K562 (cell line): ENCODE measurements at regions not wholly inside any gene's neighbourhood (a gene's known extent, or its start where the extent isn't known, plus 50 kb on each side); places are given as distances from the start of the nearest gene placed in this dataset.
A peak's percentile ranks its signal among the peaks of the same experiment; 100 is the strongest.

ENCODE experiments used
- ATAC-seq: fragments of 200-7000 bp; cut with Tn5 transposase; 3 replicates; pipeline ENCODE4 v1.9.1; 2020; ENCODE audit warnings: moderate library complexity
- BruUV-seq: library from RNA; stranded (reverse); fragments of 400-500 nt; replicated peaks from 2 replicates; lab custom pipeline; 2021; lab: Mats Ljungman, UMichigan
- CTCF ChIA-PET: fragments of 300-600 bp; formaldehyde crosslinking; extraction: SDS; loops from one replicate; lab custom pipeline; 2021; ENCODE audit warnings: low intra/inter-chr PET ratio; lab: Yijun Ruan, JAX
- POLR2A ChIA-PET: fragments of 300-600, 350-650 bp; sonication (Branson Sonifier 250); formaldehyde crosslinking; extraction: SDS; loops from one replicate; lab custom pipeline; 2021; ENCODE audit warnings: antibody characterized with exemption, inconsistent platforms; lab: Yijun Ruan, JAX
- DNase-seq, 4 experiments: peaks; one replicate each; pipeline versions ENCODE4 v3.0.0 to v3.0.0-alpha.2; 2011 to 2018; ENCODE audit warnings: low spot score in 3 of 4, mixed read lengths in 3 of 4; ENCODE audit errors: extremely low read depth in 1 of 4
- FAIRE-seq: peaks from 2 replicates; lab custom pipeline; 2011; peaks lifted over from hg19 to GRCh38; lab: Jason Lieb, UNC
- H2AFZ ChIP-seq: 2 replicates; pipeline ENCODE4 v1.6.0; 2011; ENCODE audit warnings: low read depth, low read length, control low read depth, inconsistent platforms
- H3K27ac ChIP-seq: fragments of 200-600 bp; 3 replicates; pipeline ENCODE4 v1.8.0; 2011; ENCODE audit warnings: low read depth, mild to moderate bottlenecking, control low read depth, inconsistent platforms, low read length, moderate library complexity, mixed read lengths; ENCODE audit errors: extremely low read depth
- H3K27me3 ChIP-seq, 2 experiments: fragments of 300-600 bp in 1 of 2; 2 replicates in 1 of 2; 3 replicates in 1 of 2; pipeline versions ENCODE4 v1.6.0 to v1.8.0; 2011; ENCODE audit warnings: inconsistent platforms in 2 of 2, low read length in 2 of 2, mild to moderate bottlenecking in 1 of 2, mixed read lengths in 1 of 2, moderate library complexity in 1 of 2; ENCODE audit not compliant: control insufficient read depth in 2 of 2, insufficient read depth in 2 of 2
- H3K36me3 ChIP-seq: fragments of 300-600 bp; 3 replicates; pipeline ENCODE4 v1.8.0; 2011; ENCODE audit warnings: mild to moderate bottlenecking, low read length, inconsistent platforms; ENCODE audit not compliant: control insufficient read depth, insufficient read depth
- H3K4me1 ChIP-seq, 2 experiments: fragments of 200-600 bp in 1 of 2; replicated peaks in 1 of 2; 2 replicates in 1 of 2; 3 replicates in 1 of 2; pipeline versions ENCODE4 v1.5.1 to v1.8.0; 2011; ENCODE audit warnings: inconsistent platforms in 2 of 2, low read length in 2 of 2, mild to moderate bottlenecking in 1 of 2, mixed read lengths in 1 of 2, moderate library complexity in 1 of 2; ENCODE audit not compliant: control insufficient read depth in 2 of 2, insufficient read depth in 2 of 2
- H3K4me2 ChIP-seq: 2 replicates; pipeline ENCODE4 v1.6.1; 2011; ENCODE audit warnings: low read length, control low read depth, inconsistent platforms, mixed read lengths; ENCODE audit not compliant: insufficient read depth
- H3K4me3 ChIP-seq: fragments of 200-600 bp; sonication (generic), shearing (Covaris generic); 2 replicates; pipeline ENCODE4 v1.5.1; 2016; ENCODE audit warnings: control low read depth, inconsistent platforms
- H3K79me2 ChIP-seq: fragments of 200-600 bp; 3 replicates; pipeline ENCODE4 v1.8.0; 2011; ENCODE audit warnings: low read length, inconsistent platforms; ENCODE audit not compliant: control insufficient read depth, insufficient read depth
- H3K9ac ChIP-seq, 2 experiments: 2 replicates each; pipeline versions ENCODE4 v1.6.0 to v1.6.1; 2011; ENCODE audit warnings: low read depth in 2 of 2, low read length in 2 of 2, control low read depth in 1 of 2, inconsistent platforms in 1 of 2, mild to moderate bottlenecking in 1 of 2, mixed read lengths in 1 of 2; ENCODE audit not compliant: insufficient read depth in 1 of 2
- H3K9me1 ChIP-seq: one replicate; pipeline ENCODE4 v1.6.0; 2011; ENCODE audit warnings: inconsistent platforms, mild to moderate bottlenecking, low read length, moderate library complexity; ENCODE audit not compliant: control insufficient read depth, insufficient read depth
- H3K9me3 ChIP-seq: replicated peaks from 2 replicates; pipeline ENCODE4 v1.5.1; 2011; ENCODE audit warnings: low read depth, low read length, inconsistent platforms; ENCODE audit not compliant: control insufficient read depth, insufficient read depth
- H4K20me1 ChIP-seq: replicated peaks from 2 replicates; pipeline ENCODE4 v1.6.1; 2011; ENCODE audit warnings: low read length, inconsistent platforms, mixed read lengths; ENCODE audit not compliant: control insufficient read depth, insufficient read depth
- USF1 ChIP-seq: sonication (generic); formaldehyde crosslinking; IDR thresholded peaks from 2 replicates; pipeline ENCODE4 v1.9.0; 2022; ENCODE audit warnings: mild to moderate bottlenecking, missing genetic modification reagents
- ZBTB11 ChIP-seq, 3 experiments: fragments of 200-800 bp in 1 of 3; fragments of 250-450 bp in 1 of 3; fragments of 450-650 bp in 1 of 3; sonication (Bioruptor Pico) in 1 of 3; sonication (Bioruptor generic) in 1 of 3; formaldehyde crosslinking in 1 of 3; IDR thresholded peaks; 2 replicates each; pipeline versions ENCODE4 v1.6.1 to v1.8.0; 2016 to 2022; ENCODE audit warnings: mild to moderate bottlenecking in 2 of 3, missing genetic modification characterization in 2 of 3, missing compliant biosample characterization in 1 of 3, moderate library complexity in 1 of 3
- WGBS: fragments of 100-300 bp; shearing (Covaris generic); methylation state at CpG from one replicate; pipeline ENCODE4 v1.1.6; 2016; ENCODE audit warnings: low coverage, mixed read lengths; ENCODE audit not compliant: insufficient coverage; ENCODE audit errors: missing lambda C conversion rate; 5-methylcytosine and 5-hydroxymethylcytosine counted together
- in situ Hi-C: fragments of 300-500 bp; cut with MboI; formaldehyde crosslinking; loops from 4 replicates; pipeline ENCODE4 v1.15.0; 2018; ENCODE audit warnings: inconsistent platforms, mixed read lengths
- intact Hi-C: fragments of 100-400 bp; cut with micrococcal nuclease; formaldehyde crosslinking; loops from 2 replicates; pipeline ENCODE4 v1.14.2; 2022

GRCh38 chr20:54849741-54850140 lies 374.3 kb downstream of the DOK5 start:
- intact Hi-C loops, result no loop called here
- no peak for ATAC-seq
- POLR2A ChIA-PET, result no interaction called here

More at GRCh38 chr20:54849741-54850140, 374.3 kb downstream of the DOK5 start:
- no TSS peak for BruUV-seq
- no peak overlapping the region for H3K4me2 ChIP-seq
- in situ Hi-C loops, result no loop called here
- no peaks in the 10 kb centered on the region for H3K36me3 ChIP-seq
- no peaks in the 10 kb centered on the region for H3K4me1 ChIP-seq
- no peaks in the 10 kb centered on the region for H4K20me1 ChIP-seq
- TF ChIP-seq ZBTB11 (CRISPR knock-in tag; IDR thresholded peaks at IDR 0.05) (peak in 1 of 3 experiments; percentile 84; a peak in 2 of 6 replicates), USF1 (CRISPR knock-in tag) (no peak)
- TF ChIP-seq, all 486 proteins: peak for 1
- H3K27ac ChIP-seq, result no peak overlapping the region
- H3K79me2 ChIP-seq, result no peaks in the 10 kb centered on the region
- no peak overlapping the region for H3K9ac ChIP-seq
- no peak overlapping the region for H2AFZ ChIP-seq
- no peaks in the 10 kb centered on the region for H3K27me3 ChIP-seq
- WGBS, result 0% methylated on average over 3 of the region's 3 CpGs
- CTCF ChIA-PET, result no interaction called here
- FAIRE-seq (no peak), DNase-seq (no peak)
- H3K4me3 ChIP-seq, result no peak overlapping the region
- H3K9me1 ChIP-seq, result no peaks in the 10 kb centered on the region
- H3K9me3 ChIP-seq, result peaks cover 3% of the 10 kb centered on the region; the same call in 1 of the 2 replicates
